ENCODE measurements at regions not wholly inside any gene's neighbourhood (a gene's known extent, or its start where the extent isn't known, plus 50 kb on each side); places are given as distances from the start of the nearest gene placed in this dataset.
"Not testable (repeated sequence)": the region's sequence is repeated elsewhere in the genome, so short reads cannot be mapped to it uniquely, and the experiment has no call there.

- no peak for DNase-seq
These were observed 102.8 kb upstream of the NUPR2 start for GRCh38 chr7:56219017-56219416.

DNA sequence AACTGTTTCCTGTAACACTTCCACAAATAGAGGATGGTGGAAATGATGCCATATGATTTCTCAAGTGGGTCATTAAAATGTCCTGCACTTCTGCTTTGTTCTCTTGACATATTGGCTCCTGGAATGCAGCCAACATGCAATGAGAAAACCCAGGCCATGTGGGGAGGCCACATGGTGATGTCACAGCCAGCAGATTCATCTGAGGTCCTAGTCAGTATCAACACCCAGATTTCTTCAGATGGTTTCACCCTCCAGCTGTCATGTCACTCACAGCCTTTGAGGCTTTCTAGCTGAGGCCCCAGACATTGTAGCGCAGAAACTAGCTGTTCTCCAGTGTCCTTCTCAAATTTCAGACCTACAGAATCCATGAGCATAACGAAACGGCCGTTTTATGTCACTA, 102.3 kb upstream of the NUPR2 start:
- DNase-seq, result no peak

- DNase-seq, result no peak
These were observed 97.4 kb upstream of the NUPR2 start for GRCh38 chr7:56213574-56213973.

- DNase-seq, result no peak
These were observed 90.2 kb upstream of the NUPR2 start for GRCh38 chr7:56206420-56206819.

- no peak for DNase-seq
These were observed 83.4 kb upstream of the NUPR2 start for GRCh38 chr7:56199639-56200038.

DNA sequence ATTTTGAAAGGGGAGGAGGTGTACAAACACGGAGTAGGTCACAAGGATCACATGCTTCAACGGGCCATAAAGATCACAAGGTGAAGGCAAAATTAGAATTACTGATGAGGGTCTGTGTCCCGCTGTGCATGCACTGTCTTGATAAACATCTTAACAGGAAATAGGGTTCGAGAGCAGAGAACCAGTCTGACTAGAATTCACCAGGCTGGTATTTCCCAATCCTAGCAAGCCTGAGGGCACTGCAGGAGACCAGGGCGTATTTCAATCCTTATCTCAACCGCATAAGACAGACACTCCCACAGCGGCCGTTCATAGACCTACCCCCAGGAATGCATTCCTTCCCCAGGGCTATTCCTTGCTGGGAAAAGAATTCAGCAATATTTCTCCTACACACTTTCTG, 80.0 kb upstream of the NUPR2 start:
- DNase-seq, result not testable (repeated sequence)

GRCh38 chr7:56188823-56189346, 72.7 kb upstream of the NUPR2 start:
- no peak for DNase-seq

DNA sequence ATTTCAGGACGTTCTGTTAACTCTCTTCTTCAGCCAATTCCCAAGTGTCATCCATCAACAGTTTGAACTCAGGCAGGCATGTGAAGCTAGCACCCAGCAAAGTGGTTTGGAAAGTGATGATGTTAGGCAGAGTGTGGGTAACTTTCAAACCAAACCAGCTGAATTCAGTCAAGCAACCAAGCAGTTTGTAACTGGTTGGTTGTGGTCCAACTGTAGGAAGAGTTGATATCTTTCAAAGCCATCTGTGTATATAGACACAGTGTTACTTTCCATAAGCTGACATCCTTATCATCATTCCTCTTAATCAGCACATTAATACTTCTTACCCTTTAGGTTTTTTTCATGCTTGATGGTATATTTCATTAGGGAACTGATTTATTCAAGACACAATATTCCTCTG, 72.2 kb upstream of the NUPR2 start:
- no peak for DNase-seq

DNA sequence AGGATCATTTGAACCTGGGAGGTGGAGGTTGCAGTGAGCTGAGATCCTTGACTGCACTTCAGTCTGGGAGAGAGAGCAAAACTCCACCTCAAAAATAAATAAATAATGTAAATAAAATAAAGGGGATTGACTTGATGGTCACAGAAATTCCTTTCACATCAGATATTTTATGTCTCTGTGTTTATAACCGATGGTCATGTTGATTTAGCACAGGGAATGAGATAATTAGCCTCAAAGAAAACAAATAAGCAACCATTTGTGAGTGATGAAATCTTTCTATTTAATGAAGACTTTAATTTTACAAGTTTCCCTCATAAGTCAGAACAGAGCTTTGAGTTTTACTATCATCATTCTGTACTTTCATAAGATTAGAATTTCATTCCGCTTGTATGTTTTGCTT, 64.8 kb upstream of the NUPR2 start:
- no peak for DNase-seq

GRCh38 chr7:56175771-56176170, 59.6 kb upstream of the NUPR2 start:
- no peak for DNase-seq

- no peak for DNase-seq
These were observed 58.9 kb upstream of the NUPR2 start for GRCh38 chr7:56174875-56175760.

- DNase-seq, result no peak
These were observed 58.2 kb upstream of the NUPR2 start for GRCh38 chr7:56174346-56174874.
